ENCODE measurements at regions not wholly inside any gene's neighbourhood (a gene's known extent, or its start where the extent isn't known, plus 50 kb on each side); places are given as distances from the start of the nearest gene placed in this dataset.

DNA sequence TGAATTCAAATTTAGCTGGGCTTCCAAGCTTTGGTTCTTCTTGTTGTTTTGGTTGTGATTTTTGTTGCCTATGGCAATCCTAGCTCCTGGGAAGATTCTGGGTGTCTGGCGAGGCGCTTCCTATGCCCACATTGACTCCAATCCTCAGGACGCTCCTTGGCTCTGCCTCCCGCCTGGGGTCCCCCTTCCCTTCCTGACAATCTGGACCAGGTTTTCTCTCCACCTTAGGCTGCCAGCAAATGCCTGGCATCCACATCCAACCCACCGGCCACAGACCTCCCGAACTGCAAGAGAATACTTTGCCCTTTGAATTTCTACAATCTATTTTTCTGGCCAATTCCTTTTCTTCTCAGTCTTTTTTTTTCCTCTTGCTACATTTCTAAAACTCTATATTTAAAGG is 186.9 kb upstream of the UBL3 start (continued):
- TF ChIP-seq RNF2 (IDR thresholded peaks at IDR 0.05; ENCODE audit: borderline replicate concordance, low read depth, low read length, missing control alignments, poor library complexity, severe bottlenecking) (no peak), JUN (IDR thresholded peaks at IDR 0.05; ENCODE audit: low read depth, low read length) (no peak)
